Choroid plexus epithelial cell (primary cell): ENCODE measurements at regions not wholly inside any gene's neighbourhood (a gene's known extent, or its start where the extent isn't known, plus 50 kb on each side); places are given as distances from the start of the nearest gene placed in this dataset.
A peak's percentile ranks its signal among the peaks of the same experiment; 100 is the strongest.

Experiments used
- DNase-seq: peaks from one replicate; pipeline ENCODE4 v3.0.0-alpha.2; 2010; ENCODE audit warnings: low read depth
- H3K4me3 ChIP-seq: 2 replicates; pipeline ENCODE4 v1.5.1; 2011; ENCODE audit warnings: low read depth, mild to moderate bottlenecking, control low read depth, low read length, moderate library complexity
- CTCF ChIP-seq: conservative IDR thresholded peaks from 2 replicates; pipeline ENCODE4 v1.5.1; 2011; ENCODE audit warnings: low read depth, mild to moderate bottlenecking, control low read depth, inconsistent platforms, low read length, moderate library complexity

GRCh38 chr5:18113721-18114120, 479.5 kb downstream of the TAF11L14 start:
- TF ChIP-seq CTCF: peak; percentile 59
- peak; percentile 66 for DNase-seq
- no peak overlapping the region for H3K4me3 ChIP-seq

DNA sequence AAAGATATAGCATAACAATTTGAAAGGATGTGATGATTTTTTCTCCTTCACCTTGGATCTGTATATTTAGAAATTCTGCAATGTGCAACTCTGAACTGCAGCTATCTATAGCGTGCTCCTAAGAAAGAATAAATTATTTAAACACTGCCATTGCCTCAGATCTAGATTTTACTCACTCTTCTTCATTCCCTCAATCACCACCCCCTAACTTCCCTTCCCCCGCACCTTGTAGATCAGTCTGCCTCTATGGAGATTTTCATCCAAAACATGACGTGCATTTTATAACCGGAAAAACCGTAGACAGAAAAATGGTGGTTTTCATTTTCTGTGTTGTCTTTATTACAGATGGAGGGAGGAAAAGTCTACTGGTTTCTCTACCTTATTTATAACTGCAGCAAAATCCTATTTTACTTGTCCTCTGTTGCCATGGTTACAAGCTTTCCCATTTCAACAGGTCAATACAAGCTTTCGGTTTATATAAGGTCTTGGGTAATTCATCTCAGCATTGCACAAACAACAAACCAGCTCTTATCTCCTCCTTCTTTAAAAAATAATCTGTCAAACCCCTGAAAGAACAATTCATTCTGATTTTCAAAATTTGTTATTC, 480.0 kb downstream of the TAF11L14 start:
- TF ChIP-seq CTCF: no peak
- peak; percentile 6 for DNase-seq
- H3K4me3 ChIP-seq: no peak overlapping the region

- H3K4me3 ChIP-seq: no peak overlapping the region
- TF ChIP-seq CTCF: no peak
- DNase-seq: no peak
These were observed 483.7 kb downstream of the TAF11L14 start for GRCh38 chr5:18117968-18118367.

DNA sequence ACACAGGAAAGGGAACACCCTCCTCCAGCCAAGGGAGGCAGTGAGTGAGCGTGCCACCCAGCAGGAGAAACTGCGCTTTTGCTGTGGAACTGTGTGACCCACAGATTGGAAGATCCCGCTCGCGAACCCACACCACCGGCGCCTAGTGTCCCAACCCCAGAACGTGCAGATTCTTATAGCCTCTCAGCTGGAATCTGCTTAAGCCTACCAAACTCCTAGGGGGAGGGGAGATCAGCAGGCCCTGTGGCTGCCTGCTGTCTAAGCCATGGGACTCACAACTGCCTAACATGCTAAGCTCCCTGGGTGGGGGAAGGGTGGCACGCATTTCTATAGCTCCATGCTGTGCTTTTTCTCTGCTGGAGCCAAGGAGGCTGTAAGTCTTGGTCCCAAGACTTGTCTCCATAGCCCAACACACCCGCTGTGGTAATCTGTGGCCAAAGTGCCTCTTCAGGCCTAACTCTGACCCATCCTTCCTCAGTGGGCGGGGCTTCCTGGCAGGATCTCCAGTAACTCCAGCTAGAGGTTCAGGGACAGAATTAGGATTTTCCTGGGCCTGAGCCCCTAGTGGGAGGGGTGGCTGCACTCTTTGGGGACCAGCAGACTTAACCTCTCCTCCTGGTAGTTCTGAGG, 485.0 kb downstream of the TAF11L14 start:
- TF ChIP-seq CTCF: no peak
- H3K4me3 ChIP-seq: no peak overlapping the region
- no peak for DNase-seq

GRCh38 chr5:18141222-18141621, 507.0 kb downstream of the TAF11L14 start:
- no peak for DNase-seq
- no peak for TF ChIP-seq CTCF
- no peak overlapping the region for H3K4me3 ChIP-seq

GRCh38 chr5:18142831-18143230, 508.6 kb downstream of the TAF11L14 start:
- H3K4me3 ChIP-seq: no peak overlapping the region
- DNase-seq: no peak
- TF ChIP-seq CTCF: no peak

DNA sequence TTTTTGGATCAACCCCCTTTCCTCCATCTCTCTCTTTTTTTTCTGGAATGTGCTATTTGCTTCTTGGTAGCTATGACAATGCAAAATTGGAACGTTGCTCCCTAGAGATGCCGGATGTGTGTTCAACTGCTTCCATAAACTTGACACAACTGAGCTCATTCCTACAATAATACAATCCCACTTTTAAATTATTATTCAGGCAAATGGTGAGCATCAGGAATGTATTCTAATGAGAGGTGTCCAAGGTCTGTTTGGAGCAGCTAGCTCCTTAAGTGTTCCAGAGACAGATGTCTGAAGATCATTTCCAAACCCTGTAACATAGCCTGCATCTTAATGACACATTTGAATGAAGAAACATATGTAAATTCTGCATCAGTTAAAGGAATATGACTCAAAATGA, 518.4 kb downstream of the TAF11L14 start:
- no peak overlapping the region for H3K4me3 ChIP-seq
- DNase-seq: no peak
- no peak for TF ChIP-seq CTCF
